ENCODE measurements at regions not wholly inside any gene's neighbourhood (a gene's known extent, or its start where the extent isn't known, plus 50 kb on each side); places are given as distances from the start of the nearest gene placed in this dataset.

GRCh38 chr10:33386926-33387325 lies 52.5 kb upstream of the NRP1 start:
- TF ChIP-seq CTCF (IDR thresholded peaks at IDR 0.05) = no peak
- TF ChIP-seq POLR2A (IDR thresholded peaks at IDR 0.05) = no peak

Measured in right lobe of liver (tissue), 4 donors.